ENCODE measurements at regions not wholly inside any gene's neighbourhood (a gene's known extent, or its start where the extent isn't known, plus 50 kb on each side); places are given as distances from the start of the nearest gene placed in this dataset.
A peak's percentile ranks its signal among the peaks of the same experiment; 100 is the strongest.

DNA sequence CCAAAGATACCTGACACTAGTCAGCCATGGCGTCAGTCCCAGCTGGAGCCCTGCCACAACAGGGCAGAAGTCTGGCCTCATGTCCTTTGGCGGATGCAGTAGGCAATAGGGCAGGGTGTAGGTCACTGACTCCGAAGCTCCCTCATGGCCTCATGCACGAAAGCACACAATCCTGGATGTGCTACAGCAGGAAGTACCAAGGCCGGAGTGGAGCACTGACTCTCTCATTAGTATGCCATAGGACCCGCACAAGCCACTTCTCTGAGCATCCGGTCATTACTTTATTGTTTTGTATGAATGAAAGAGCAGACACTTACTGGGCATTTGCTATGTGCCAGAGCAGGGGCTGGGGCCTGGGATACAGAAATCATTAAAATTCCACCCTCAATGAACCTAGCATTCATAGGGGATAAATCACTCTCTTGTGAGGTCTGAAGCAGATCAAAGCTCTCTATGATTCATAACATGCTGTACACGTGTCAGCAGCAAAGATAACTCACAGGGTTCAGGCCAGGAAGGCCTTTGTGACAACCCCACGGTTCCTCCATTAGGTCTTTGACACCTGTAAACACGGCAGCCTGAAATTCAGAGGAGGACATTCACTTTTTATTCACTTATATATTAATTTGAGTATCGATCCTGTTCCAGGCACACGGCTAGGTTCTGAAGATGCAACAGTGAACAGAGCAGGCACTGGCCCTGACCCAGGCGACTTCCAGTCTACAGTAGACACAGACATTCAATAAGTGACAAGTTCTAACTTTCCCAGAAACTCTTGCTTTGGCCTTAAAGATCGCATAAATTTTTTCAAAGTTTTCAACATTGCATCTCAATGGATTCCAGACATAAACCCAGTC is 357.9 kb upstream of the USP24 start:
- Histone ChIP-seq H3K27ac (ENCODE audit: low read depth, low read length) (peak overlapping the region; percentile 13), H3K27me3 (ENCODE audit: control insufficient read depth, insufficient read depth, low read length) (no peaks in the 10 kb centered on the region), H3K4me3 (ENCODE audit: low read depth, low read length) (no peak overlapping the region), H3K9me3 (ENCODE audit: control insufficient read depth, insufficient read depth, low read length) (no peaks in the 10 kb centered on the region)
- ChIA-PET POLR2A (no interaction called here), CTCF (no interaction called here)
- TF ChIP-seq, protein P1, sequence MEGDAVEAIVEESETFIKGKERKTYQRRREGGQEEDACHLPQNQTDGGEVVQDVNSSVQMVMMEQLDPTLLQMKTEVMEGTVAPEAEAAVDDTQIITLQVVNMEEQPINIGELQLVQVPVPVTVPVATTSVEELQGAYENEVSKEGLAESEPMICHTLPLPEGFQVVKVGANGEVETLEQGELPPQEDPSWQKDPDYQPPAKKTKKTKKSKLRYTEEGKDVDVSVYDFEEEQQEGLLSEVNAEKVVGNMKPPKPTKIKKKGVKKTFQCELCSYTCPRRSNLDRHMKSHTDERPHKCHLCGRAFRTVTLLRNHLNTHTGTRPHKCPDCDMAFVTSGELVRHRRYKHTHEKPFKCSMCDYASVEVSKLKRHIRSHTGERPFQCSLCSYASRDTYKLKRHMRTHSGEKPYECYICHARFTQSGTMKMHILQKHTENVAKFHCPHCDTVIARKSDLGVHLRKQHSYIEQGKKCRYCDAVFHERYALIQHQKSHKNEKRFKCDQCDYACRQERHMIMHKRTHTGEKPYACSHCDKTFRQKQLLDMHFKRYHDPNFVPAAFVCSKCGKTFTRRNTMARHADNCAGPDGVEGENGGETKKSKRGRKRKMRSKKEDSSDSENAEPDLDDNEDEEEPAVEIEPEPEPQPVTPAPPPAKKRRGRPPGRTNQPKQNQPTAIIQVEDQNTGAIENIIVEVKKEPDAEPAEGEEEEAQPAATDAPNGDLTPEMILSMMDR (IDR thresholded peaks at IDR 0.05; ENCODE audit: low read depth, low read length): no peak
- DNase-seq (ENCODE audit: low read depth, low spot score): no peak

DNA sequence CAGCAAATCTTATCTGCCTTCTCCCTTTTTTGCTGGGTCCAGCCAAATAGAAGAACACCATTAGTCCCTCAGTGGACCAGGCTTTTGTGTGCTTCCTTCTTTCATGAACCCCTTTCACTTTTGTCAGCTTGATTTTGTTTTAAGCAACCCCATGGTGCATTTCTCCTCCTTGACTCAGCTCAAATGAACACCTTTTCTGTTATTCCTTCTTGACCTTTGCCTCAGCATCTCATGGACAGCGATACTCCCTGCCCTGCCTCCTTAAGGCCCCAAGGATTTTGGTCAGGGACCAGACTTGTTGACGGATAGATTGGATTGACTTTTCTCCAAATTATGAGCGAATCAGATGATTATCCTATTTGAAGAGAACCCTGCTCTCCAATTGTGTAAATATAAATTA is 356.6 kb upstream of the USP24 start:
- Histone ChIP-seq H3K4me3 (ENCODE audit: low read depth, low read length) (no peak overlapping the region), H3K27ac (ENCODE audit: low read depth, low read length) (no peak overlapping the region), H3K9me3 (ENCODE audit: control insufficient read depth, insufficient read depth, low read length) (peaks cover 5% of the 10 kb centered on the region; the same call in 1 of the 2 replicates), H3K27me3 (ENCODE audit: control insufficient read depth, insufficient read depth, low read length) (no peaks in the 10 kb centered on the region)
- ChIA-PET POLR2A (no interaction called here), CTCF (no interaction called here)
- DNase-seq (ENCODE audit: low read depth, low spot score): no peak
- TF ChIP-seq, protein P1 (IDR thresholded peaks at IDR 0.05; ENCODE audit: low read depth, low read length): no peak

DNA sequence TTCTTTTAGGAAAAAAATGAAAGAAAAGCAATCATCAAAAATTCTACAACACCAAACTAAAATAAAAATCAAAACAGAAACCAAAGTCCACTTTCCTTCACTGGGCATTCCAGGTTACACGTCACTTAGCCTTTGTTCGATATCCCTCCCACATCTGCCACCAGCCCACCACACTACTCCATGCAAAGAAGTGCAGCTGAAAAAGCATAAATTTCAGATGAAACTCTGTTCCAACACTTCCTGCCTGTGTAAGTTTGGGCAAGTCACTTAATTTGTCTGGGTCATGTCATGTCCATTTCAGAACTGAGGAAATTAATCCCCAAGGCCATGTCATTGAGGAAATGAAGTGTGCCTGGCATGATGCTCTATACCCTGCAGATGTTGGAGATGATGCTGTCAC is 354.3 kb upstream of the USP24 start:
- TF ChIP-seq, protein P1 (IDR thresholded peaks at IDR 0.05; ENCODE audit: low read depth, low read length): no peak
- CTCF ChIA-PET: interaction anchor here (0.6 kb wide), 1 partner anchor 553 kb away, joined by 3 read pairs; no protein-coding TSS in a partner anchor
- Histone ChIP-seq H3K9me3 (ENCODE audit: control insufficient read depth, insufficient read depth, low read length) (peaks cover 5% of the 10 kb centered on the region; the same call in 1 of the 2 replicates), H3K4me3 (ENCODE audit: low read depth, low read length) (no peak overlapping the region), H3K27ac (ENCODE audit: low read depth, low read length) (no peak overlapping the region), H3K27me3 (ENCODE audit: control insufficient read depth, insufficient read depth, low read length) (no peaks in the 10 kb centered on the region)
- POLR2A ChIA-PET: no interaction called here
- no peak for DNase-seq (ENCODE audit: low read depth, low spot score)

DNA sequence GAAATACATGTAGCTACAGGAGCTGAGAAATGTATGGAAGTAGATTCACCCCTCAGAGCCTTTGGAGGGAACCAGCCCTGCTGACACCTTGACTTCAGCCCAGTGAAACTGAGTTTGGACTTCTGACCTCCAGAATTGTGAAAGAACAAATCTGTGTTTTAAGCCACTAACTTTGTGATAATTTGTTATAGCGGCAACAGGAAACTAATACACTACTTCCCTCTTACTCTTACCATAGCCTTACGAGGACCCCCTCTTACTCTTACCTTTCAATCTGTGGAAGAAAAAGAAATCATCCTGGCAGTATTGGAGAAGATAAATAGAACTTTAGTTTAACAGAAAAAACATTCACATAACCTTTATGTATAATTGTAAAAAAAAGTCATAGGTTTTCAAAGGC is 353.6 kb upstream of the USP24 start:
- DNase-seq (ENCODE audit: low read depth, low spot score): no peak
- CTCF ChIA-PET: no interaction called here
- no peak overlapping the region for H3K4me3 ChIP-seq (ENCODE audit: low read depth, low read length)
- POLR2A ChIA-PET: no interaction called here
- TF ChIP-seq, protein P1 (IDR thresholded peaks at IDR 0.05; ENCODE audit: low read depth, low read length): no peak
- H3K9me3 ChIP-seq (ENCODE audit: control insufficient read depth, insufficient read depth, low read length): peaks cover 5% of the 10 kb centered on the region; the same call in 1 of the 2 replicates
- H3K27me3 ChIP-seq (ENCODE audit: control insufficient read depth, insufficient read depth, low read length): no peaks in the 10 kb centered on the region
- H3K27ac ChIP-seq (ENCODE audit: low read depth, low read length): no peak overlapping the region

DNA sequence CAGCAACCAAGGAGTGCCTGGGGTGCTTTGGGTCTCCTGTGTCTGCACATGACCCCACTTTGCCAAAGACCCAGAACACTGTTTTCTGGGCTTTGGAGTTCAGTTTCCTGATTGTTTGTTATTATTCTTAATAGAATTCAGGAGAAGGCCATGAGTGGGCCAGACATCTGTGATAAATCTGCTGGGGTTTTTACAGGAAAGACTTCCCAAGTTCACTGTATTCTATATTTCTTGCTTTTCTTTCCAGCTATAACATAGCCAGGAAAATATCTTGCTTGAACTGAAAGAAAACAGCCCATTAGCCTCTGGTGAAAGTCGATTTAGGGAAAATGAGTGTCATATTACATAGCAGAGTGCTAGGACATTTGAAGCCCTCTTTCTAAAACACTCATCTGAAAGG is 345.1 kb upstream of the USP24 start:
- CTCF ChIA-PET: no interaction called here
- TF ChIP-seq, protein P1 (IDR thresholded peaks at IDR 0.05; ENCODE audit: low read depth, low read length): no peak
- no peaks in the 10 kb centered on the region for H3K9me3 ChIP-seq (ENCODE audit: control insufficient read depth, insufficient read depth, low read length)
- H3K27ac ChIP-seq (ENCODE audit: low read depth, low read length): peak overlapping the region; percentile 43
- POLR2A ChIA-PET: no interaction called here
- DNase-seq (ENCODE audit: low read depth, low spot score): no peak
- H3K4me3 ChIP-seq (ENCODE audit: low read depth, low read length): no peak overlapping the region
- H3K27me3 ChIP-seq (ENCODE audit: control insufficient read depth, insufficient read depth, low read length): no peaks in the 10 kb centered on the region
